CD4-positive, alpha-beta T cell (primary cell): ENCODE measurements at regions not wholly inside any gene's neighbourhood (a gene's known extent, or its start where the extent isn't known, plus 50 kb on each side); places are given as distances from the start of the nearest gene placed in this dataset.

Experiments
- ATAC-seq: fragments of 200-7000 bp; cut with Tn5 transposase; one replicate; pipeline ENCODE4 v1.10.0; 2022; ENCODE audit warnings: mild to moderate bottlenecking; ENCODE audit not compliant: poor library complexity
- CTCF ChIA-PET: fragments of 350-600 bp; sonication (Branson Sonifier 250); formaldehyde crosslinking; loops from one replicate; lab custom pipeline; 2021; ENCODE audit warnings: antibody characterized with exemption, inconsistent platforms; lab: Charles Lee
- POLR2A ChIA-PET: fragments of 350-600 bp; sonication (Branson Sonifier 250); formaldehyde crosslinking; loops from one replicate; lab custom pipeline; 2021; ENCODE audit warnings: antibody characterized with exemption, inconsistent platforms; lab: Charles Lee
- DNase-seq, 14 experiments: peaks; one replicate each; pipeline ENCODE4 v3.0.0-alpha.2; 2013 to 2020; ENCODE audit warnings: mixed read lengths in 2 of 14
- H3K27ac ChIP-seq, 2 donors: one replicate each; pipeline versions ENCODE4 v1.5.1 to v1.7.0; 2013; ENCODE audit warnings: low read length in 2 of 2, low read depth in 1 of 2, mild to moderate bottlenecking in 1 of 2
- H3K27me3 ChIP-seq, 2 experiments: 1 replicate in 1 of 2; 2 replicates in 1 of 2; pipeline versions ENCODE4 v1.6.1 to v1.7.0; 2013; ENCODE audit warnings: low read length in 2 of 2, control low read depth in 1 of 2, mild to moderate bottlenecking in 1 of 2, moderate library complexity in 1 of 2; ENCODE audit not compliant: insufficient read depth in 2 of 2, control insufficient read depth in 1 of 2
- H3K36me3 ChIP-seq: one replicate; pipeline ENCODE4 v1.6.1; 2013; ENCODE audit warnings: low read length, control low read depth; ENCODE audit not compliant: insufficient read depth
- H3K4me1 ChIP-seq: one replicate; pipeline ENCODE4 v1.6.1; 2013; ENCODE audit warnings: low read length, control low read depth; ENCODE audit not compliant: insufficient read depth
- H3K4me3 ChIP-seq: one replicate; pipeline ENCODE4 v1.5.1; 2013; ENCODE audit warnings: mild to moderate bottlenecking, low read length, moderate library complexity
- H3K9me3 ChIP-seq, 2 experiments: 1 replicate in 1 of 2; 2 replicates in 1 of 2; pipeline versions ENCODE4 v1.6.1 to v1.7.0; 2013; ENCODE audit warnings: low read length in 2 of 2, mild to moderate bottlenecking in 2 of 2, control low read depth in 1 of 2, moderate library complexity in 1 of 2; ENCODE audit not compliant: control insufficient read depth in 1 of 2, insufficient read depth in 1 of 2
- H3K27ac Mint-ChIP-seq: one replicate; pipeline ENCODE4 v1.8.0; 2020; ENCODE audit warnings: mixed read lengths
- H3K27me3 Mint-ChIP-seq: one replicate; pipeline ENCODE4 v1.8.0; 2021; ENCODE audit warnings: mixed read lengths
- H3K36me3 Mint-ChIP-seq: one replicate; pipeline ENCODE4 v1.8.0; 2021; ENCODE audit warnings: low read depth, mixed read lengths
- H3K4me1 Mint-ChIP-seq: one replicate; pipeline ENCODE4 v1.8.0; 2021; ENCODE audit warnings: low read depth, mixed read lengths
- H3K4me3 Mint-ChIP-seq: one replicate; pipeline ENCODE4 v1.8.0; 2020; ENCODE audit warnings: mild to moderate bottlenecking, mixed read lengths
- H3K9me3 Mint-ChIP-seq: one replicate; pipeline ENCODE4 v1.8.0; 2020; ENCODE audit warnings: mixed read lengths
- intact Hi-C, 2 experiments: fragments of 100-400 bp; cut with DNase I in 1 of 2; cut with micrococcal nuclease in 1 of 2; formaldehyde crosslinking; loops; one replicate each; pipeline versions ENCODE4 v1.15.1 to v1.9.0; 2023 to 2025; cut with DNase I, micrococcal nuclease
- TF ChIP-seq, protein P1 (sequence below): fragments of 200-600 bp; IDR thresholded peaks from one replicate; pipeline ENCODE4 v1.8.0; 2022; ENCODE audit warnings: antibody characterized with exemption, mild to moderate bottlenecking

DNA sequence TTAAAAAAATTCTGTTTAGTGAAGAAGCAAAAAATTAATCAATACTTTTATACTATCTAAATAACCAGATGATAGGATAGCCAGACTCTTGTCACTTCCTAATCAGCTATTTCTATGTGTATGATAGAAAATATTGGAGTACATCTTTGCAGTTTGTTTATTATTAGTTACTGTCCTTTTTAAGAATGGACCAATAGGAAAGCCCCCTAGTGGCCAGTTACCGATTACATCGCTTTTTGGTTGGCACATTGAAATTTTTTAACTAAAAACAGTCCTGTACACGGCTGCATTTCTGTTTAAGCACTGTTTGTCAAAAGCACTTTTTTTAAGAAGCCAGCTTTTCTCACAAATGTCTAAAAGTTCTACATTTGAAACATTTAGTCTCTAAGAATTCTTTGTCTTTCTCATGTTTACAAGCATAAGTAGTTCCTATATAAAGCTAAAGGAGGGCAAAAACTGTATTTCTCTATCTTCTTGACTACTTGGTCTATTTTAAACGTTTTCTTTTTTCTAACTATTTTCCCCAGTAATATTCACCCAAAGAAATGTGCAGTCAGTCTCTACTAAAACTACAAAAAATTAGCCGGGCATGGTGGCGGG is 253.2 kb upstream of the LRTM1 start:
- H3K27ac ChIP-seq = no peak overlapping the region
- Mint-ChIP-seq H3K27ac (no peak overlapping the region), H3K36me3 (no peaks in the 10 kb centered on the region), H3K27me3 (no peaks in the 10 kb centered on the region), H3K4me3 (no peak overlapping the region), H3K9me3 (peaks cover 2% of the 10 kb centered on the region), H3K4me1 (no peaks in the 10 kb centered on the region)
- H3K4me3 ChIP-seq = no peak overlapping the region
- no peaks in the 10 kb centered on the region for H3K27me3 ChIP-seq
- ATAC-seq (no peak), DNase-seq (peak in 1 of 14 experiments; percentile 3)
- ChIA-PET CTCF (no interaction called here), POLR2A (no interaction called here)
- H3K36me3 ChIP-seq = no peaks in the 10 kb centered on the region
- no peaks in the 10 kb centered on the region for H3K4me1 ChIP-seq
- no peaks in the 10 kb centered on the region for H3K9me3 ChIP-seq
- intact Hi-C loops = loop anchor here in 1 of 2 experiments (10.0 kb wide), 1 partner anchor 56 kb away; no protein-coding TSS in a partner anchor
- TF ChIP-seq, protein P1, sequence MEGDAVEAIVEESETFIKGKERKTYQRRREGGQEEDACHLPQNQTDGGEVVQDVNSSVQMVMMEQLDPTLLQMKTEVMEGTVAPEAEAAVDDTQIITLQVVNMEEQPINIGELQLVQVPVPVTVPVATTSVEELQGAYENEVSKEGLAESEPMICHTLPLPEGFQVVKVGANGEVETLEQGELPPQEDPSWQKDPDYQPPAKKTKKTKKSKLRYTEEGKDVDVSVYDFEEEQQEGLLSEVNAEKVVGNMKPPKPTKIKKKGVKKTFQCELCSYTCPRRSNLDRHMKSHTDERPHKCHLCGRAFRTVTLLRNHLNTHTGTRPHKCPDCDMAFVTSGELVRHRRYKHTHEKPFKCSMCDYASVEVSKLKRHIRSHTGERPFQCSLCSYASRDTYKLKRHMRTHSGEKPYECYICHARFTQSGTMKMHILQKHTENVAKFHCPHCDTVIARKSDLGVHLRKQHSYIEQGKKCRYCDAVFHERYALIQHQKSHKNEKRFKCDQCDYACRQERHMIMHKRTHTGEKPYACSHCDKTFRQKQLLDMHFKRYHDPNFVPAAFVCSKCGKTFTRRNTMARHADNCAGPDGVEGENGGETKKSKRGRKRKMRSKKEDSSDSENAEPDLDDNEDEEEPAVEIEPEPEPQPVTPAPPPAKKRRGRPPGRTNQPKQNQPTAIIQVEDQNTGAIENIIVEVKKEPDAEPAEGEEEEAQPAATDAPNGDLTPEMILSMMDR = peak; percentile 47

DNA sequence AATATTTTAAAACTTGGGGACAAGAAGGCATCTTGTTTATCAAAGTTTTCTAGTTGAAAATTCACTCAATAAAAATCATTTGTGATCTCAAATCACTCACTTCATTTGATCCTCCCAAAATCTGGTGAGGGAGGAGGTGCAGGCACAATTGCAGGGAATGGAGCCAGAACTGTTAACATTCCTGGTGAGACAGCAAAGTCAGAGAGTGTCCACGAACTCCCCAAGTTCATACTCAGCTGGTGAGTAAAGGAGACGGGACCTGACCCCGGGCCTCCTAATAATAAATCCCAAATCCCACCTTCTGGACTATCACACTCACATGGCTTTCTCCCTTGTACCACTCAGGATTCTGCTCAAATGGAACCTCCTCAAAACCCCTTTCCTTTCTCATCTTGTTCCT is 252.3 kb upstream of the LRTM1 start:
- DNase-seq (no peak), ATAC-seq (no peak)
- Histone ChIP-seq H3K4me3 (no peak overlapping the region), H3K9me3 (no peaks in the 10 kb centered on the region), H3K27ac (no peak overlapping the region), H3K4me1 (no peaks in the 10 kb centered on the region), H3K27me3 (no peaks in the 10 kb centered on the region), H3K36me3 (no peaks in the 10 kb centered on the region)
- intact Hi-C loops = loop anchor here in 1 of 2 experiments (10.0 kb wide), 1 partner anchor 55 kb away; no protein-coding TSS in a partner anchor
- Mint-ChIP-seq H3K9me3 (peaks cover 2% of the 10 kb centered on the region), H3K4me3 (no peak overlapping the region), H3K36me3 (no peaks in the 10 kb centered on the region), H3K4me1 (no peaks in the 10 kb centered on the region), H3K27me3 (no peaks in the 10 kb centered on the region), H3K27ac (no peak overlapping the region)
- TF ChIP-seq, protein P1 = no peak
- ChIA-PET POLR2A (no interaction called here), CTCF (no interaction called here)

DNA sequence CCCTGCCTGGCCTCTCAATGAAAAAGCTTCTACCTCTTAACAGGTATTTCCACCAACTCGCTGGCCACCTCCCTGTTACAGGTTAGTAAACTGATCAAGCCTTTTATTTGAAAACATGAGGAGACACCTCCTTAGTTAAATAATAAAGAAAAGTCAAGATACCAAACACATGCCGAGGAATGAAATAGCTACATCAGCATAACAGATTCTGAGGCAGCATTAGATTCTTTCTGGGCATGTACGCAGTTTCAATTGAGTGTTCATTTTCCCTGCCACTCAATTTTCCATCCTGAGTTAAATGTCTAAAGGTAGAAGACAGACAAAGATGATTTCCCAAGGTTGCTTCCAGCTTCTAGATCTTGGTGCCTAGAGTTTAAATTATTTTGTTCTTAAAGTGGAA is 250.5 kb upstream of the LRTM1 start:
- TF ChIP-seq, protein P1 = no peak
- H3K27me3 ChIP-seq = no peaks in the 10 kb centered on the region
- no peak overlapping the region for H3K4me3 Mint-ChIP-seq
- ATAC-seq = no peak
- no peak for DNase-seq
- H3K4me1 ChIP-seq = no peaks in the 10 kb centered on the region
- H3K27ac Mint-ChIP-seq = no peak overlapping the region
- no peaks in the 10 kb centered on the region for H3K4me1 Mint-ChIP-seq
- H3K4me3 ChIP-seq = no peak overlapping the region
- H3K36me3 ChIP-seq = no peaks in the 10 kb centered on the region
- intact Hi-C loops = no loop called here
- no peaks in the 10 kb centered on the region for H3K9me3 ChIP-seq
- ChIA-PET CTCF (no interaction called here), POLR2A (no interaction called here)
- H3K27me3 Mint-ChIP-seq = no peaks in the 10 kb centered on the region
- H3K9me3 Mint-ChIP-seq = peaks cover 2% of the 10 kb centered on the region
- no peaks in the 10 kb centered on the region for H3K36me3 Mint-ChIP-seq
- no peak overlapping the region for H3K27ac ChIP-seq
